ENCODE measurements at regions not wholly inside any gene's neighbourhood (a gene's known extent, or its start where the extent isn't known, plus 50 kb on each side); places are given as distances from the start of the nearest gene placed in this dataset.

DNA sequence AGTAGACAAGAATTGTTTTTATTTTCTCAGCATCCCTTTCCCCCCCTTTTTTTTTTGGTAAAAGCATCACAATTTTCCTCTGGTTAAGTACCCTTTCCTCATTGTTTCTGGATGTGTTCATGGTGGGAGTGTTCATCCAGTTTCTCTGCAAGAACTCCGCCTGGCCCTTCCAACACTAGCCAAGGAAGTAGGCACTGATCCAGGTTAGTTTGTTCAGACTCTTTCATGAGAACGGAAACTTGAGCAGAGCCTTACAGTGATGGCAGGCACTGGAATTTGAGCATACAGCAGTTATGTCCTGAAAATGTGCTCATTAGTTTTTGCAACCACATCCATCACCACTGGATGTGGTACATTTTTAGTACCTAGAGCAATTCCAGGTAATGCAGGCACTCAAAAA, 336.1 kb upstream of the BOD1L1 start:
- no peaks in the 10 kb centered on the region for H3K9me2 ChIP-seq (replicated peaks; ENCODE audit: low read length)
- no peak overlapping the region for H3K4me2 ChIP-seq (ENCODE audit: low read length)
- peaks cover 25% of the 10 kb centered on the region for H3K4me1 ChIP-seq (ENCODE audit: insufficient read depth, low read length)
- BruUV-seq (replicated peaks), result no TSS peak
- H4K20me1 ChIP-seq (ENCODE audit: low read length), result no peaks in the 10 kb centered on the region
- intact Hi-C loops (cut with micrococcal nuclease), result no loop called here
- no peaks in the 10 kb centered on the region for H3F3A ChIP-seq (ENCODE audit: low read length, unreplicated experiment)
- H3K9ac ChIP-seq (ENCODE audit: low read length), result no peak overlapping the region
- DNase-seq (no peak), ATAC-seq (no peak)
- ChIA-PET CTCF (no interaction called here), POLR2A (ENCODE audit: unreplicated experiment) (no interaction called here)
- TF ChIP-seq EZH2 (IDR thresholded peaks at IDR 0.05; ENCODE audit: low read length, unreplicated experiment) (no peak), EZH2phosphoT487 (IDR thresholded peaks at IDR 0.05; ENCODE audit: borderline replicate concordance, low read length) (no peak)
- TF ChIP-seq, protein P1, sequence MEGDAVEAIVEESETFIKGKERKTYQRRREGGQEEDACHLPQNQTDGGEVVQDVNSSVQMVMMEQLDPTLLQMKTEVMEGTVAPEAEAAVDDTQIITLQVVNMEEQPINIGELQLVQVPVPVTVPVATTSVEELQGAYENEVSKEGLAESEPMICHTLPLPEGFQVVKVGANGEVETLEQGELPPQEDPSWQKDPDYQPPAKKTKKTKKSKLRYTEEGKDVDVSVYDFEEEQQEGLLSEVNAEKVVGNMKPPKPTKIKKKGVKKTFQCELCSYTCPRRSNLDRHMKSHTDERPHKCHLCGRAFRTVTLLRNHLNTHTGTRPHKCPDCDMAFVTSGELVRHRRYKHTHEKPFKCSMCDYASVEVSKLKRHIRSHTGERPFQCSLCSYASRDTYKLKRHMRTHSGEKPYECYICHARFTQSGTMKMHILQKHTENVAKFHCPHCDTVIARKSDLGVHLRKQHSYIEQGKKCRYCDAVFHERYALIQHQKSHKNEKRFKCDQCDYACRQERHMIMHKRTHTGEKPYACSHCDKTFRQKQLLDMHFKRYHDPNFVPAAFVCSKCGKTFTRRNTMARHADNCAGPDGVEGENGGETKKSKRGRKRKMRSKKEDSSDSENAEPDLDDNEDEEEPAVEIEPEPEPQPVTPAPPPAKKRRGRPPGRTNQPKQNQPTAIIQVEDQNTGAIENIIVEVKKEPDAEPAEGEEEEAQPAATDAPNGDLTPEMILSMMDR (conservative IDR thresholded peaks at IDR 0.05; ENCODE audit: low read depth, low read length), result no peak
- no peak overlapping the region for H2AFZ ChIP-seq (ENCODE audit: low read length)
- H3K27ac ChIP-seq (ENCODE audit: low read length), result no peak overlapping the region
- no peak overlapping the region for H3K4me3 ChIP-seq (ENCODE audit: low read length)
- H3K36me3 ChIP-seq (ENCODE audit: low read depth, low read length), result no peaks in the 10 kb centered on the region
- H3K9me3 ChIP-seq (ENCODE audit: low read length), result no peaks in the 10 kb centered on the region
- no peaks in the 10 kb centered on the region for H3K79me2 ChIP-seq (ENCODE audit: low read length)
- H3K27me3 ChIP-seq (ENCODE audit: low read length), result no peaks in the 10 kb centered on the region

DNA sequence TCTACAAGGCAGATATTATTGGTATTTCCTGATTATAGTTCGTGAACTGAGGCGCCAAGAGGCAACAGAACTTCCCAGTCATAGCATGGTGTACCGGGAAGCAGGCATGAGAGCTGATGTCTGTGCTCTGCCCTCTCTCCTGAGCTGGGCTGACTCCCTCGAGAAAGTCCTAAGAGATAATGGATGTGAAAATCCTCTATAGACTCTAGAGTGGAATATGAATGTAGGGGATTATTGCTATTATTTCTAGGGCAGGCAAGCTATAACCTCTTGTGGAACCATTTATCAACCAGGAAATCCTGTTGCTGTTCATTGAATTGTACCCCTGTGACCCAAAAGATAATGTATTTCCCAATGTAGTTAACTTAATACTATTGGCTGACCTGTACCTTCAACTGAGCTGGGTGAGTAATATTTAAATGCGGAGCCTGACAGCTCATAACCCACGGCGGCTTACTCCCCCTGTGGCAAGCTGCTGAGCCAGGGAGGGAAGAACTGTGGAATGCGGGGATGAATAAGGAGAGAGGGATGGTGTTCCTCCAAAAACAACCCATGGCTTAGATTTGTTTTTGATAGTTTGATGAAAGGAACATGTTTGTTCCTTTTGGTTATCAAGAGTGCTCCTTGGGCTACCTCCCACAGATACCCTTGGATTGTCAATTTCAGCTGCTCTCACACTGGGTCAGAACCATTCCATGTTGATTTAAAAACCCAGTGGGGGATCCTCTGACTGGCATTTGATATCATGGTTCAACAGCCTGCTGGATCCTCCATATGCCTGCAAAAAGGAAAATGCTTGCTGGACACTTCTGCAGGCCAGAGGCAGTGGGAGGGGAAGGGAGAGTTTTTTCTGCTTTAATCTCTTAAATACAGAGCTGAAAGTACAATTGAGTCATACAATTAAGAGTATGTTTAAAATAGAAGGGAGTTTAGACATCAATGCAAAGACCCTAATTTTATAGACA, 339.0 kb upstream of the BOD1L1 start:
- no peaks in the 10 kb centered on the region for H3K9me2 ChIP-seq (replicated peaks; ENCODE audit: low read length)
- ChIA-PET POLR2A (ENCODE audit: unreplicated experiment) (no interaction called here), CTCF (interaction anchor here (1.4 kb wide), 1 partner anchor 59 kb away, joined by 4 read pairs; no protein-coding TSS in a partner anchor)
- 0 out of 2 replicates have a peak overlapping the region, but pooled peaks have one; percentile 36 for H3K4me2 ChIP-seq (ENCODE audit: low read length)
- peaks cover 26% of the 10 kb centered on the region for H3K4me1 ChIP-seq (ENCODE audit: insufficient read depth, low read length)
- H3K9me3 ChIP-seq (ENCODE audit: low read length), result no peaks in the 10 kb centered on the region
- H3K79me2 ChIP-seq (ENCODE audit: low read length), result no peaks in the 10 kb centered on the region
- H3K9ac ChIP-seq (ENCODE audit: low read length), result no peak overlapping the region
- H3K27me3 ChIP-seq (ENCODE audit: low read length), result no peaks in the 10 kb centered on the region
- H2AFZ ChIP-seq (ENCODE audit: low read length), result no peak overlapping the region
- H3K27ac ChIP-seq (ENCODE audit: low read length), result peak overlapping the region; percentile 54
- H4K20me1 ChIP-seq (ENCODE audit: low read length), result no peaks in the 10 kb centered on the region
- TF ChIP-seq EZH2phosphoT487 (IDR thresholded peaks at IDR 0.05; ENCODE audit: borderline replicate concordance, low read length) (no peak), EZH2 (IDR thresholded peaks at IDR 0.05; ENCODE audit: low read length, unreplicated experiment) (no peak)
- TF ChIP-seq, protein P1 (conservative IDR thresholded peaks at IDR 0.05; ENCODE audit: low read depth, low read length), result no peak; the same call in 1 of the 2 replicates
- no peak overlapping the region for H3K4me3 ChIP-seq (ENCODE audit: low read length)
- H3F3A ChIP-seq (ENCODE audit: low read length, unreplicated experiment), result no peaks in the 10 kb centered on the region
- peak; percentile 72 for DNase-seq
- peak; percentile 92 for ATAC-seq
- intact Hi-C loops (cut with micrococcal nuclease), result loop anchor here (5.0 kb wide), 1 partner anchor 264 kb away; no protein-coding TSS in a partner anchor
- no peaks in the 10 kb centered on the region for H3K36me3 ChIP-seq (ENCODE audit: low read depth, low read length)
- no TSS peak for BruUV-seq (replicated peaks)

DNA sequence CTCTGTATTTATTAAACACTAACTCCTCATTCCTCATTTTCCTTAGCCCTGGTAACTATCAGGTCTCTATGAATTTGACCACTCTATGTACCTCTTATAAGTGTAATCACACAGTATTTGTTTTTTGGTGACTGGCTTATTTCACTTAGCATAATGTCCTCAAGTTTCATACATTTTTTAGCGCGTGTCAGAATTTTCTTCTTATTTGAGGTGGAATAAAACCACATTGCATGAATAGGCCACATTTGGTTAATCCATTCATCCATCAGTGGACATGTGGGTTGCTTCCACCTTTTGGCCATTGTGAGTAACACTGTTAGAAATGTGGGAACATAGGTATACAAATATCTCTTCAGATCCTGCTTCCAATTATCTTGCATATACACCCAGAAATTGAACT, 341.2 kb upstream of the BOD1L1 start:
- ChIA-PET POLR2A (ENCODE audit: unreplicated experiment) (no interaction called here), CTCF (no interaction called here)
- ATAC-seq (peak; percentile 55), DNase-seq (peak; percentile 77)
- peak overlapping the region; percentile 55; the same call in 1 of the 2 replicates for H3K4me2 ChIP-seq (ENCODE audit: low read length)
- H3K4me3 ChIP-seq (ENCODE audit: low read length), result no peak overlapping the region
- no peaks in the 10 kb centered on the region for H3F3A ChIP-seq (ENCODE audit: low read length, unreplicated experiment)
- H3K9me3 ChIP-seq (ENCODE audit: low read length), result no peaks in the 10 kb centered on the region
- peak overlapping the region; percentile 73 for H3K27ac ChIP-seq (ENCODE audit: low read length)
- H2AFZ ChIP-seq (ENCODE audit: low read length), result no peak overlapping the region
- BruUV-seq (replicated peaks), result no TSS peak
- no peaks in the 10 kb centered on the region for H4K20me1 ChIP-seq (ENCODE audit: low read length)
- no peak for TF ChIP-seq EZH2 (IDR thresholded peaks at IDR 0.05; ENCODE audit: low read length, unreplicated experiment)
- TF ChIP-seq, protein P1 (conservative IDR thresholded peaks at IDR 0.05; ENCODE audit: low read depth, low read length), result peak; percentile 30; the same call in 1 of the 2 replicates
- peaks cover 26% of the 10 kb centered on the region for H3K4me1 ChIP-seq (ENCODE audit: insufficient read depth, low read length)
- no peaks in the 10 kb centered on the region for H3K9me2 ChIP-seq (replicated peaks; ENCODE audit: low read length)
- no peaks in the 10 kb centered on the region for H3K79me2 ChIP-seq (ENCODE audit: low read length)
- peak overlapping the region; percentile 41; the same call in 1 of the 2 replicates for H3K9ac ChIP-seq (ENCODE audit: low read length)
- intact Hi-C loops (cut with micrococcal nuclease), result loop anchor here (2.0 to 5.0 kb wide), 2 partner anchors 266 to 312 kb away; no protein-coding TSS in a partner anchor
- no peaks in the 10 kb centered on the region for H3K27me3 ChIP-seq (ENCODE audit: low read length)
- H3K36me3 ChIP-seq (ENCODE audit: low read depth, low read length), result no peaks in the 10 kb centered on the region
